ENCODE measurements at regions not wholly inside any gene's neighbourhood (a gene's known extent, or its start where the extent isn't known, plus 50 kb on each side); places are given as distances from the start of the nearest gene placed in this dataset.

GRCh38 chr3:75294124-75294523 lies 370.0 kb upstream of the FRG2C start:
- TF ChIP-seq CTCF (IDR thresholded peaks at IDR 0.05) (no peak), POLR2A (IDR thresholded peaks at IDR 0.05) (no peak)
